ENCODE measurements at regions not wholly inside any gene's neighbourhood (a gene's known extent, or its start where the extent isn't known, plus 50 kb on each side); places are given as distances from the start of the nearest gene placed in this dataset.

GRCh38 chr5:154631141-154631540 lies 124.0 kb upstream of the LARP1 start:
- TF ChIP-seq, protein P1, sequence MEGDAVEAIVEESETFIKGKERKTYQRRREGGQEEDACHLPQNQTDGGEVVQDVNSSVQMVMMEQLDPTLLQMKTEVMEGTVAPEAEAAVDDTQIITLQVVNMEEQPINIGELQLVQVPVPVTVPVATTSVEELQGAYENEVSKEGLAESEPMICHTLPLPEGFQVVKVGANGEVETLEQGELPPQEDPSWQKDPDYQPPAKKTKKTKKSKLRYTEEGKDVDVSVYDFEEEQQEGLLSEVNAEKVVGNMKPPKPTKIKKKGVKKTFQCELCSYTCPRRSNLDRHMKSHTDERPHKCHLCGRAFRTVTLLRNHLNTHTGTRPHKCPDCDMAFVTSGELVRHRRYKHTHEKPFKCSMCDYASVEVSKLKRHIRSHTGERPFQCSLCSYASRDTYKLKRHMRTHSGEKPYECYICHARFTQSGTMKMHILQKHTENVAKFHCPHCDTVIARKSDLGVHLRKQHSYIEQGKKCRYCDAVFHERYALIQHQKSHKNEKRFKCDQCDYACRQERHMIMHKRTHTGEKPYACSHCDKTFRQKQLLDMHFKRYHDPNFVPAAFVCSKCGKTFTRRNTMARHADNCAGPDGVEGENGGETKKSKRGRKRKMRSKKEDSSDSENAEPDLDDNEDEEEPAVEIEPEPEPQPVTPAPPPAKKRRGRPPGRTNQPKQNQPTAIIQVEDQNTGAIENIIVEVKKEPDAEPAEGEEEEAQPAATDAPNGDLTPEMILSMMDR (IDR thresholded peaks at IDR 0.05) = no peak
- TF ChIP-seq POLR2AphosphoS5 (IDR thresholded peaks at IDR 0.05; ENCODE audit: low read depth, low read length) (no peak), SIN3A (IDR thresholded peaks at IDR 0.05; ENCODE audit: borderline replicate concordance, insufficient read depth, low read depth, low read length) (no peak)
- TF ChIP-seq, protein P2, sequence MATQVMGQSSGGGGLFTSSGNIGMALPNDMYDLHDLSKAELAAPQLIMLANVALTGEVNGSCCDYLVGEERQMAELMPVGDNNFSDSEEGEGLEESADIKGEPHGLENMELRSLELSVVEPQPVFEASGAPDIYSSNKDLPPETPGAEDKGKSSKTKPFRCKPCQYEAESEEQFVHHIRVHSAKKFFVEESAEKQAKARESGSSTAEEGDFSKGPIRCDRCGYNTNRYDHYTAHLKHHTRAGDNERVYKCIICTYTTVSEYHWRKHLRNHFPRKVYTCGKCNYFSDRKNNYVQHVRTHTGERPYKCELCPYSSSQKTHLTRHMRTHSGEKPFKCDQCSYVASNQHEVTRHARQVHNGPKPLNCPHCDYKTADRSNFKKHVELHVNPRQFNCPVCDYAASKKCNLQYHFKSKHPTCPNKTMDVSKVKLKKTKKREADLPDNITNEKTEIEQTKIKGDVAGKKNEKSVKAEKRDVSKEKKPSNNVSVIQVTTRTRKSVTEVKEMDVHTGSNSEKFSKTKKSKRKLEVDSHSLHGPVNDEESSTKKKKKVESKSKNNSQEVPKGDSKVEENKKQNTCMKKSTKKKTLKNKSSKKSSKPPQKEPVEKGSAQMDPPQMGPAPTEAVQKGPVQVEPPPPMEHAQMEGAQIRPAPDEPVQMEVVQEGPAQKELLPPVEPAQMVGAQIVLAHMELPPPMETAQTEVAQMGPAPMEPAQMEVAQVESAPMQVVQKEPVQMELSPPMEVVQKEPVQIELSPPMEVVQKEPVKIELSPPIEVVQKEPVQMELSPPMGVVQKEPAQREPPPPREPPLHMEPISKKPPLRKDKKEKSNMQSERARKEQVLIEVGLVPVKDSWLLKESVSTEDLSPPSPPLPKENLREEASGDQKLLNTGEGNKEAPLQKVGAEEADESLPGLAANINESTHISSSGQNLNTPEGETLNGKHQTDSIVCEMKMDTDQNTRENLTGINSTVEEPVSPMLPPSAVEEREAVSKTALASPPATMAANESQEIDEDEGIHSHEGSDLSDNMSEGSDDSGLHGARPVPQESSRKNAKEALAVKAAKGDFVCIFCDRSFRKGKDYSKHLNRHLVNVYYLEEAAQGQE (IDR thresholded peaks at IDR 0.05; ENCODE audit: insufficient read depth in 1 of 2, low read depth in 2 of 2, low read length in 1 of 2) = no peak
